ENCODE measurements at regions not wholly inside any gene's neighbourhood (a gene's known extent, or its start where the extent isn't known, plus 50 kb on each side); places are given as distances from the start of the nearest gene placed in this dataset.

DNA sequence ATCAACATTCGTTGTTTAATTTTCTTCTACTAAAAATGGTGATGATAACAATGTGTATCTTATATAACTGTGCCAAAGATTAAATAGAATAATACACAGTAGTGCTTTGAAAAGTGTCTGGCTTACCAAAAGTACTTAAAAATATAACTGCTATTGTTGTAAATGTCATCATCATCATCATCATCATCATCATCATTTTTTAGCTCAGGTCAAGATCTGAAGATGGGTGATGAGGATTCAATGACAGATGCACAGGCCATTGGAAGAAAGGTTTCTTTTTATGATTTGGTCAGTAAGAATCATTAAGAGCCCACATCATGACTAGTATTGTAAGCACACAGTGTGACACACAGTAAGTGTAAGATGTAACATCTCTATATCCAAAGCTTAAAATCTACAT lies 795.2 kb downstream of the SLC4A3 start:
- Histone ChIP-seq H3K4me1 (replicated peaks in 1 of 2) (no peaks in the 10 kb centered on the region), H3K27ac (no peak overlapping the region), H3K27me3 (no peaks in the 10 kb centered on the region), H3K4me3 (no peak overlapping the region), H3K36me3 (replicated peaks in 1 of 2) (no peaks in the 10 kb centered on the region), H3K9me3 (replicated peaks in 1 of 3) (no peaks in the 10 kb centered on the region)
- no peak for DNase-seq
- intact Hi-C loops (cut with DNase I): no loop called here
- WGBS, 4 donors: 68 to 84% (median 78%) methylated on average over 1 of the region's 1 CpG
- TF ChIP-seq POLR2A (IDR thresholded peaks at IDR 0.05): no peak
- TF ChIP-seq, protein P1, sequence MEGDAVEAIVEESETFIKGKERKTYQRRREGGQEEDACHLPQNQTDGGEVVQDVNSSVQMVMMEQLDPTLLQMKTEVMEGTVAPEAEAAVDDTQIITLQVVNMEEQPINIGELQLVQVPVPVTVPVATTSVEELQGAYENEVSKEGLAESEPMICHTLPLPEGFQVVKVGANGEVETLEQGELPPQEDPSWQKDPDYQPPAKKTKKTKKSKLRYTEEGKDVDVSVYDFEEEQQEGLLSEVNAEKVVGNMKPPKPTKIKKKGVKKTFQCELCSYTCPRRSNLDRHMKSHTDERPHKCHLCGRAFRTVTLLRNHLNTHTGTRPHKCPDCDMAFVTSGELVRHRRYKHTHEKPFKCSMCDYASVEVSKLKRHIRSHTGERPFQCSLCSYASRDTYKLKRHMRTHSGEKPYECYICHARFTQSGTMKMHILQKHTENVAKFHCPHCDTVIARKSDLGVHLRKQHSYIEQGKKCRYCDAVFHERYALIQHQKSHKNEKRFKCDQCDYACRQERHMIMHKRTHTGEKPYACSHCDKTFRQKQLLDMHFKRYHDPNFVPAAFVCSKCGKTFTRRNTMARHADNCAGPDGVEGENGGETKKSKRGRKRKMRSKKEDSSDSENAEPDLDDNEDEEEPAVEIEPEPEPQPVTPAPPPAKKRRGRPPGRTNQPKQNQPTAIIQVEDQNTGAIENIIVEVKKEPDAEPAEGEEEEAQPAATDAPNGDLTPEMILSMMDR (IDR thresholded peaks at IDR 0.05): no peak

DNA sequence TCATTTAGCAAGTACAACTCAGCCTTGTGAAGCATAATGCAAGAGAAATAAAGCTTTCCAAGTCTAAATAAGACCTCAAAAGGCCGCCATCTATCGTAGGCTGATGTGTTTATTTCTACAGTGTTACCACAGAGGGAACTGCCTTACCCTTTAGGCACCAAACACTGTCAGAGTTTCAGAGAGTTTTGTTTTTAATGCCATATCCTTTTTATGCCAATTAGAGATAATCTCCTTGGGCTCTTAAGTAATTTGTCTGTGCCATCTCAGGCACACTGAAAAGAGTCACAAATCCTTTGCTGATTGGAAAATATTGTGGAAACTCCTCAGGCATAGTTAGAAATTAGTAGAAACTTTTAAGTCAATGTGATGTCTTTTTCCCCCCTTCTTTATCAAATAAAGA lies 797.1 kb downstream of the SLC4A3 start:
- no peaks in the 10 kb centered on the region for H3K36me3 ChIP-seq (replicated peaks in 1 of 2)
- no peak overlapping the region for H3K4me3 ChIP-seq
- H3K27me3 ChIP-seq: no peaks in the 10 kb centered on the region
- WGBS, 4 donors: 59 to 76% (median 68%) methylated on average over 2 of the region's 2 CpGs
- H3K4me1 ChIP-seq (replicated peaks in 1 of 2): no peaks in the 10 kb centered on the region
- TF ChIP-seq, protein P1 (IDR thresholded peaks at IDR 0.05): no peak
- TF ChIP-seq POLR2A (IDR thresholded peaks at IDR 0.05): no peak
- intact Hi-C loops (cut with DNase I): no loop called here
- no peak overlapping the region for H3K27ac ChIP-seq
- DNase-seq: no peak
- H3K9me3 ChIP-seq (replicated peaks in 1 of 3): no peaks in the 10 kb centered on the region

DNA sequence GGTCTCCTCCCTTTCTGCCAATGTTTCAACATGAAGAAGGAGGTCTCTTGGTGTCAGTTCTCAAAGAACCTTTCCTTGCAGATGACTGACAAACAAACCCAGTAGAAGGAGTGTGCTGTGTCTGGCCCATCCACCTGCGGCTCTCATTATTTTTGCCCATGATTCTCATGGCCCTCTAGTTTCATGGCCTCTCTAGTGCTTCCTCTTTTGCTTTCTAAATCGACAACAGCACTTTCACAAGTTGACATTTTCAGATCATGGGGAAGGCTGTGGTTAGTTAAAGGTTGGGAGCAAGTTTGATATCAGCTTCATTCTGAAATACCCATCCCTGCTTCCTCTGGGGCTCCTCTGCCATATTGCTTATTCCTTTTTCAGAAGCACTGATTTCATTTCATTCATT lies 805.2 kb downstream of the SLC4A3 start:
- no peak for TF ChIP-seq POLR2A (IDR thresholded peaks at IDR 0.05)
- TF ChIP-seq, protein P1 (IDR thresholded peaks at IDR 0.05): no peak
- H3K4me3 ChIP-seq: no peak overlapping the region
- no peak overlapping the region for H3K27ac ChIP-seq
- H3K4me1 ChIP-seq (replicated peaks in 1 of 2): no peaks in the 10 kb centered on the region
- no peaks in the 10 kb centered on the region for H3K36me3 ChIP-seq (replicated peaks in 1 of 2)
- WGBS, 4 donors: 70 to 88% (median 75%) methylated on average over 2 of the region's 2 CpGs
- intact Hi-C loops (cut with DNase I): no loop called here
- no peak for DNase-seq
- H3K9me3 ChIP-seq (replicated peaks in 1 of 3): no peaks in the 10 kb centered on the region
- H3K27me3 ChIP-seq: no peaks in the 10 kb centered on the region

DNA sequence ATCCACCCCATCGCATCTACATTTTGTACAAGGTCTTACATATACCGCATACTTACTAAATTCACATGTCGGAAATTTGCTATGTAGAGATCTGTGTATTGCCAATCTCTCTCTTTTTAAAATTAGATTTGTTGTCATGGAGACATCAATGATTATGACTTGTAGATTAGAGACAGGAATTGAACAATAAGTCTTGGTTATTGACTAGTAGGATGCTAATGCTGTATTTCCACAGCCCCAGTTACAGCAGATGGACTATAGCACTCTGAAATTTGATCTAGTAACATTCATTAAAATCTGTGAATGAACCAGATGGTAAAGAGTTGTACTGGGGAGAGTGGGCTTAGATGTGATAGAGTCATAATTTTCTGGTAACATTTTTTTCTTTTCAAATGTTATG lies 805.7 kb downstream of the SLC4A3 start:
- H3K36me3 ChIP-seq (replicated peaks in 1 of 2): no peaks in the 10 kb centered on the region
- no peak overlapping the region for H3K4me3 ChIP-seq
- 91 to 96% (median 96%) methylated on average over 3 of the region's 3 CpGs for WGBS, 4 donors
- DNase-seq: no peak
- no peak for TF ChIP-seq POLR2A (IDR thresholded peaks at IDR 0.05)
- TF ChIP-seq, protein P1 (IDR thresholded peaks at IDR 0.05): no peak
- intact Hi-C loops (cut with DNase I): no loop called here
- no peak overlapping the region for H3K27ac ChIP-seq
- no peaks in the 10 kb centered on the region for H3K27me3 ChIP-seq
- H3K9me3 ChIP-seq (replicated peaks in 1 of 3): no peaks in the 10 kb centered on the region
- no peaks in the 10 kb centered on the region for H3K4me1 ChIP-seq (replicated peaks in 1 of 2)
